GM18870 (cell line): ENCODE measurements at regions not wholly inside any gene's neighbourhood (a gene's known extent, or its start where the extent isn't known, plus 50 kb on each side); places are given as distances from the start of the nearest gene placed in this dataset.
"Not testable (repeated sequence)": the region's sequence is repeated elsewhere in the genome, so short reads cannot be mapped to it uniquely, and the experiment has no call there.

Experiments used
- ATAC-seq: cut with Tn5 transposase; IDR thresholded peaks from one replicate; pipeline ENCODE4 v1.9.1; 2021; ENCODE audit warnings: moderate library complexity; ENCODE audit not compliant: unreplicated experiment

DNA sequence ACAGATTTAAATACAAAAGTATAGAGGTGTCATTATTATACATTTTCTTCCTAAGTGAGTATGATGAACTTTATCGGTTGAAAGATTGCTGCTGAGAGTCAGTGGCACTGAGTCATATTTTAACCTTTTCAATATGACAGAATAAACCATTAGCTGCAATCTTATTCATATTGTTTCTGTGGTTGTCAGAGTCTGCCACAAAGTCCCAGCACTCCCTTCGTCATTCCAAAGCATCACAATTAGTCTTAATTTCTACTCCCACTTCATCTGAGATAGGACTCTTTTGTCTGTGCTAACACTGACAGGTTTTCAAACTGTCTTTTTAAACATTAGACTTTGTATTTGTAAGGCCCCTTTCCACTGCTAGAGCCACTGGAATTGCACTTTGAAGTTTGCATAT, 656.9 kb downstream of the MTRR start:
- no peak for ATAC-seq

DNA sequence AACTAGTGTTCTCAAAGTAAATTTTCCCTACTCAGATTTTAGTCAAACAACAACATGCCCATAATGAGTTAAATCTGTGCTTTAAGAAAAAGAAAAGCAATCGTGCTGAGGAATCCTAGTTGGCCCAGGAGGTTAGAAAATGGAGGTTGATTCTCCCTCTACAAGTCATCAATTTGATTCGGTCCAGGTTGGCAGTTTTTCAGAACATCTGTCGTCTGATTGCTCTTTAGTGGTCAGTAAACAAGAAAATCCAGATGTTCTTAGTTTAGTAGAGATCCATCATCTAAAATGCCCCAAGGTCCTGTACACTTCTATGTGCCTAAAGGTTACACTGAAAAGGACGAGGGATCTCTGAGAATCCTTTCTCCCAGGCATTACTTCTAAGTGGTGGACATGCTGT, 659.2 kb downstream of the MTRR start:
- ATAC-seq = no peak

DNA sequence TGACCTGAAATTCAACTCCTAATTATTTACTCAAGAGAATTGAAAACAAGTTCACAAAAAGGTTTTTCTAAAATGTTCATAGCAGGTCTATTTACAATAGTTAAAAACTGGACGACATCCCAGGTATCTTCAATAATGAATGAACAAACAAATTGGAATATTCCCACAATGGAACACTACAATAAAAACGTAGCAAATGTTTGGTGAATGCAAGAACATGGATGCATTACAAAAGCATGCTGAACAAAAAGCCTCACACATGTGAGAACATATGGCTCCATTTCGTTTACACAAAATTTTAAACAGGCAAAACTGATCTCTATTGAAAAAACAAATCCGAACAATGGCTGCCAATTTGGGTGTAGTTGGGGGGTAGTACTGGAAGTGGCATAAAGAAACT, 669.9 kb downstream of the MTRR start:
- ATAC-seq = no peak

DNA sequence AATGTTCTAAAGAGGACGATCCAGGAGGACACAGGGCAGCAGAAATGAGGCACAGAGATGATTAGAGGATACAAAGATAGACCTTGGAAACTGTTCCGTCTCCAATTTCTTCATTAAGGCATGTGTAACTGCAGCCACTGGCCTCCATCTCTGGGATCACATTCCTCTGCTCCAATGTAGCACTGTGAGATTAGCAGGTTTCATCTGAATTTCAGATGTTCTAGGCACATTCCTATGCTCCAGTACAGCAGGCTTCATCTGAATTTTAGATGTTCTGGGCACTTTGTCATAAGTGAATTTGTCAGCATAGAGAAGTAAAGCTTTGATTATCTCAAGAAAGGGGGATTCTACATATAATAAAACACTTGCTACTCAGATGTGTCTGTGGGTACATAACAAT, 671.4 kb downstream of the MTRR start:
- ATAC-seq = no peak

DNA sequence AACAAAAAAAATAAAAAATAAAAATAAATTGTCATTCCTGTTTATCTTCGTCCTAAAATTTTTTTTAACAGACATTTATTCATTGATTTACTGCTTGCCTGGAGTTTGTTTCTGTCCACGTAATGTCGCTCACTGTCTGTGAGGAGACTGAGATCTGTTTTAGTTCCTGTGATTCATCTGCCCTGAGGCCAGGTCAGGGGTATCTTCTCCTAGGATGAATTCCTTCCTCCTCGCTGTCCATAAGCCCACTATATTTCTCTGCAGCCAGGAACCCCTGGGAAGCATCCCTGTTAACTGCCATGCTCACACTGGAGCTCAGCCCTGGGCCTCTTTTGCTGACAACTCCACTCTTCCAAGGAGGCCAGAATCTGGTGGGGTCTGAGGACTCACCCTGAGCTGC, 682.0 kb downstream of the MTRR start:
- no peak for ATAC-seq

DNA sequence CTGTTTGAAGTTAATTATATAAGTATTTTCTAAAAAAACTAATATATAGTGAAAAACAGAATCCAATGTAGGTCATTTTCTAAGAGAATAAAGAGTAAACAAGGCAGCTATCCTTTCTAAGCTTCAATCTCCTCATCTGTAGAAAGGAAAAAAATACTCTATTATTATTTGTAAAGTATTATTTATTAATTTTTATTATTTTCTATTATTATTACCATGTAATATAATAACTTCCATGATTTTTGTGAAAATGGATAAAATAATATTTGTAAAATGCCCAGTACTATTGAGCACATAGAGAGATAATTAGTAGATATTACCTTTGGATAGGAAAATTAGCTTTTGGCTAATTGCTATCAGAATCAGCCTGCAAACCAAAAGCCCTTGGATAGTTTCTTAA, 684.4 kb downstream of the MTRR start:
- no peak for ATAC-seq

DNA sequence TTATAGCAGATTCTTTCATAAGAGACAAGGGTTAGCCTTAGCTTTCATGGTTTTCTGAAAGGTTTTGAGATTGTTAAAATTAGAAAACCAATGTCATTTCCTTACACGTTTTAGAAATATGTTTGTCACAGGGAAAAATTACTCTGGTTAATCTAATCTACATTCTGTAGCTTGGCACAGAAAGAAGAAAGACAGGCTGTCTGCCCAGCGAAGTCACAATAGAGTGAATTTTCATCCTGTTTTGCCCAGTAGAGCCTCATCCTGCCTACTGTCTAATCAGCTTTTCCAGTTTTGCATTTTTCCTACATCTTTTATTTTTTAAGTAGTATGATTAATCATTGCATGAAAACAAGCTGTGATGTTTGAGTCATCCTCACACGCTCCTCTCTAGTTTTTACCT, 688.8 kb downstream of the MTRR start:
- no peak for ATAC-seq

DNA sequence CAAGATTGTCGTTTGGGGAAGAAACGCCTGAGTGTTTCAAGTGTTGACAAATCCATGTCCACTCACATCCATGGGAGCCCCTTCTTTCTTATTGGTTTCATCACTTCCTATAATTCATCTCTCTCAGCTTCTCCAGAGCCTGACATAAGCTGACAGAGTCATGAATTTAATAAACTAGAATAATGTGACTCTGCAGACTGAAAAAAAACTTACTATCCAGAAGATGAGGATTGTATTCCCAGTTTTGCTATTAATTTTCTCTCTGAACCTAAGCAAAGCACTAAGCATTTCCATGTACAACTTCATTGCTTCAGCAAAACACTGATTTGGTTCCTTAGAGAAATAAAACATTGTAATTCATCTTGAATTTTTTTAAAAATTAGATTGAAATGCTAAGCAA, 691.8 kb downstream of the MTRR start:
- ATAC-seq = no peak

DNA sequence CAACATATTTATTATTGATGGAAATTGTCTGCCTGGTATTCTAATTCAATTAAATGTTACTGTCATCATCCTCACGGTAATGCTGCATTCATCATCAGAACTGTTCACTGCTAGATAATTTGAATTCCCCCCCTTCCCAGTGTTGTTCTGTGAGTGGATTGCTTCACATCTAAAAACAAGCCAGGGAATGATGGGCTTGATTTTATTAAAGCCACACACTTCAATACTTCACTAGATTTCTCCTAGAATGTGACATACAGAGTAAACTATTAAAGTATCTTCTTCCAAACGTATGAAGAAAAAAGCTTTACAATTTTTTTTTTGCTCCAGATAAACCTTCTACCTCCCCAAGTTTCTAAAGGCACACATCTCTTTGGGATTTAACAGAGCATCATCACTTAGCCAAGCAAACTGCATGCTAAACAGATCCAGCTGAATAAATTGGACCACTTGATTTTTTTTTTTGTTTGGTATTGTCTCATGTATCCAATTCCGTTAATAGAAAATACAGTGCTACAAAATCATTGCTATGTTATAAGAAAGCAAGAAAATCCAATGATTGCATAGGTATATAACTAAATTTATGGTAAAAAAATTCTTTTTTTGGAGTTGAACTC, 692.4 kb downstream of the MTRR start:
- no peak for ATAC-seq

DNA sequence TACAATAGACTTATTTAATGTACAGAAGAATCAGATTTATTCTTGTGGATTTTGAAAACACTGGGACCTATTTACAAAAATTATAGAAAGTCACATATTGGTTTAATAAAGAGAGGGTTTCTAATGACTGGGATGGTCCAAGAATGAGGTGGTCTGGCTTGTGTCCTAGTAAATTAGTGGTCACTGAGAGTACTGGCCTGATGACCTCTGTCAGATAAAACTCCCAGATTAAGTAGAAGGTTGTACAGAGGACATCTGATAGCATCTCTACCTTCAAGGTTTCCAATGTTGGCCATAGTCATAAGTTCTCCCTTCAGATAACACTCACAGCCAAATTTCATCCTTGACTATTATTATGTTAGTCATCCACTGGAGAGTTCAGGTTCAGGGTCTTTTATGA, 692.9 kb downstream of the MTRR start:
- no peak for ATAC-seq

DNA sequence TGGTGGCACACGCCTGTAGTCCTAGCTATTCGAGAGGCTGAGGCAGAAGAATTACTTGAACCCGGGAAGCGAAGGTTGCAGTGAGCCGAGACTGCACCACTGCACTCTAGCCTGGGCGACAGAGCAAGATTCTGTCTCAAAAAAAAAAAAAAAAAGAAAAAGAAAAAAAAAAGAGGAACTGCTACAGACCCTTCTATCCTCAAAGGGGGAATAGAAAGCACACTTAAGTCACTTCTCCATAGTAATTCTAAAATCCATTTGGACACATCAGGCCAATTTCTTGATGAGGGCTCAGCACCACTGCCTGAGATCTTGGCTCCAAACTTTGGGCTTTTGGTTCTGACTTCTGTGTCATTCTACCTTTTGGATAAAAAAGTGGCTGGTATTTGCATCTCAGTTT, 694.6 kb downstream of the MTRR start:
- not testable (repeated sequence) for ATAC-seq

DNA sequence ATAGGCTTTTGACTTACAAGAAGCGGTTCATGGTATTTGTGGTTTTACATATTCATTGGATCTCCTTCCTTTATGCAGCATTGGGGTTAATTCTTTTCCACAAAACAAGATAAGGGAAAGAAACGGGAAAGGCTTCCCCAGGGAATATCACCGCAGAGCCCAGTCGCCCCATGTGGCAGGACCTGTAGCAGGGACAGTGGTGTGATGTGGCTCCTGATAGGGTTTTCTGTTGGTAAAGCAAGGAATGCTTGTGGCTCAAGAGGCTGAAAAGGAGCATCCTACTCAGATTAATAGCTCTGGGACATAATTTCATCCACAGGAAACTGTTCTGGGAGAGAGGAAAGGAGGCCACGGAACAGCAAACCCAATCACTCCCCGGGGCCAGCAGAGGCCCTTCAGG, 699.9 kb downstream of the MTRR start:
- ATAC-seq = no peak

DNA sequence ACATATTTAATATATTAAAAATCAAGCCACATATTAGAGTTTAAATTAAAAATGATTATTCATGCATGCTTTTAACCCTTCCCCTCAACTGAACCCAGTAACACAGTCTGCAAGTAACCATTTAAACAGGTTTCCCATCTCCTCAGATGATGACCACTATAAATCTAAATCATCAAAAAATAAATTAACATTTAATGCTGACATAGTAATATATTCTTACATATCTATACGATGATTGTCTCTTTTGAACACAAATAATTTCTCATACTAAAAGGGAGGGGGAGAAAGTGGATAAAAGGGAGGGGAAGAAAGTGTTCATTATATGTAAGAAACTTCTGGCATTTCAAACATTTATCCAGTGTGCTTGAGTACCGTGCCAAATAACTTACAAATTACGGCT, 701.6 kb downstream of the MTRR start:
- no peak for ATAC-seq

DNA sequence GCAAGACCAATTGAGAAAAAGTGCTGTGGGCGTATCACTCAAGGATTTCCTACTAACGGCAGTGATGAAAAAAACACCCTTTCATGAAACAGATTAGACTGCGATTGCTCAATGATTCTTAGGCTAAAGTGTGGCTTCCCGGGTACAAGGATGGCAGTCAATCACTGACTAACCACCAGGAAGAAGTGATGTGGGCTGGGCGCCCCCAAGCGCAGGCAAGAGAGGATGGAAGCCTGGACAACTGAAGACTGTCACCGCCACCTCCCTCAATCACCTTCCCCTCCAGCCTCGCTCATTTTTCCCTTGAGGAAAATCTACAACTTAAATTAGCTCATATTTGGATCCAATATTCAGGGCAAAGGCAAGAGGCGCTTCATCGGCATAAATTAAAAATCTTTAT, 707.2 kb downstream of the MTRR start:
- ATAC-seq = no peak

DNA sequence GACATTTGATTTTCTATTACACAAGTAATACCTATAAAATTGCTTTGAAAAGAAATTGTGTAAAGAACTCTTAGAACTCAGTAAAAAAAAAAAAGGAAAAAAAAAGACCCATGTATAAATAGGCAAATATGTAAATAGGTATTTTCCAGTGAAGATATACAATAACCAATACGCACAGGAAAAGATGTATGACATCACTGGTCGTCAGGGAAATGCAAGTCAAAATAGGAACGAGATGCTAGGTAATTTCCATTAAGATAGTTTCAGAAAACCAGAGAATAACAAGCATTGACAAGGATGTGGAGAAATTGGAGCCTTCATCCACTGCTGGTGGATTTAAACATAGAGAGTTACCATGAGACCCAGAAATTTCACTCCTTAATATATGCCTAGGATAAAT, 708.8 kb downstream of the MTRR start:
- peak; percentile 98 for ATAC-seq

DNA sequence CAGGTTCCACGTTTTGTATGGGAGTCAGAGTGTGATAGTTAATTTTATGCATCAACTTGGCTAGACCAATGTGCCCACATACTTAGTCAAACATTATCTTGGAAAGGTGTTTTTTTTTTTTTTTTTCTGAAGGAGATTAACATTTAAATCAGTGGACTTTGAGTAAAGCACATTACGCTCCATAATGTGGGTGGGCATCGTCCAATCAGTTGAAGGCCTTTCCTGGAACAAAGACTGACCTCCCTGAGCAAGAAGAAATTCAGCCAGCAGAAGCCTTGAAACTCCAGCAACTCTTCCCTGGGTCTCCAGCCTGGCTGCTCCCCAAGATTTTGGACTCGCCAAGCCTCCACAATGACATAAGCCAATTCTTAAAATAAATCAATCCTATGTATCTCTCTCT, 711.4 kb downstream of the MTRR start:
- no peak for ATAC-seq

DNA sequence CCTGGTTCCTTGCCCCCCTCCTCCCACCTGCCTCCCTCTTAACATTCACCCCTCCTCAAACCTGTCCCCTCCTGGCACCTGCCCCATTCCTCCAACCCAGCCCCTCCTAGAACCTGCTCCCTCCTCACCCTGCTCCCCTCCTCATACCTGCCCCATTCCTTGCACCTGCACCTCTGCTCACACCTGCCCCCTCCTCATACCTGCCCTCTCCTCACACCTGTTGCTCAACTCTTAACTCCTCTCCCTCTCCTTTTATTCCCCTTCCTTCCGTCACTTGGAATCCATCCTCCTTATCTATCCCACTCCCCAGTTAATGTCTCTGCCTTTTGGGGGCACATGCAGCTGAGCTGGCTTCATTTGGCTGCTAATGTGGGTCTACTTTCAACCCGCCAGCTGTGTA, 712.1 kb downstream of the MTRR start:
- ATAC-seq = no peak

DNA sequence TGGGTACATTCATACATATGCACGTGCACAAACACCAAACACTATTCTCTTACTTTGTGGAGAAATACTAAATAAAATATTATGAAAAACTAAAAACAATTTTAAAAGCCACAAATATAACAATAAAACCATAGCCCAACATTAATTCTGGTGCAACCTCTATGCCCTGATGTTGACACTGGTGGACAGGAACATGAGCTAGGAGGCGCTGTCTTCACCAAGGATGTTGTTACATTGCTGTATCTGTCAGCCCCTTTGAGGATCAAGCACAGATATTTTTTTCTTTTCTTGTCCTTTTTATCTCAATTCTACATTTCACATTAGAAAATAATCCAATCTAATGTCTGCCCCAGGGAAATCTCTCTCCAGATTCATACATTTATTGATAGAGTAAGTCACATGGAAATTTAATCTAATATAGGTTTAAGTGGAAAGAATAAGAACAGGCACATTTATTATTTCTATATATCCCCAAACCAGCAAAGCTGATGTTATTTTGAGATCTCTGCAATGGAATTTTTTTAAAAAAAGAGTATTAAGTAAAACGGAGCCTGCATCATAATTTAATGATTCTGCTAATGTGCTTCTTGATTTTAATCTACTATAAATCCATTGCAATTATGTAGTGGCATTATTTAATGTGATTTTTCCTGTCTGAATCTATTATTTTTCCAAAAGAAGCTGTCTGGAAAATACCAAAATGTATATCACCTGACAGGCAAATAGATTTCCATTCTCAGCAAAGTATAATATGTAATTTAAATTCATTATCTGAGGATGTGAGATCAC, 716.5 kb downstream of the MTRR start:
- ATAC-seq = no peak

DNA sequence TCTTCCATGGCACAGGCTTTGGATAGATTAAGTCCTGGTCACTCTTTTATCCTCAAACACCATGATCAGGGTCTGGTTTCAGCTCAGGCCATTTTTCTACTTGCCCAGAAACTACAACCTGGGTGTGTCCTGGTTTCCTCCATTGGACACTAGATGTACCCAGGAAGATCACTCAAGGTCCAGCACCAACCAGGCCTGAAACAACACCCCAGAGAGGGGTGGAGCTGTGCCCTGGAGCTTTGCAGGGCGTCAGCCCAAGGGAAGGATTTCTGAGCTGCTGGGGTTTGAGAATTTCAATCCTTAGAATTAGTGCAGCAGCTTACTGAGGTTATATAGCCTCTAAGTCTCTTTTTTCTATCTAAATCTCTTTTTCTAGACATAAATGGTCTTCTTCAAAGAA, 722.0 kb downstream of the MTRR start:
- ATAC-seq = no peak

DNA sequence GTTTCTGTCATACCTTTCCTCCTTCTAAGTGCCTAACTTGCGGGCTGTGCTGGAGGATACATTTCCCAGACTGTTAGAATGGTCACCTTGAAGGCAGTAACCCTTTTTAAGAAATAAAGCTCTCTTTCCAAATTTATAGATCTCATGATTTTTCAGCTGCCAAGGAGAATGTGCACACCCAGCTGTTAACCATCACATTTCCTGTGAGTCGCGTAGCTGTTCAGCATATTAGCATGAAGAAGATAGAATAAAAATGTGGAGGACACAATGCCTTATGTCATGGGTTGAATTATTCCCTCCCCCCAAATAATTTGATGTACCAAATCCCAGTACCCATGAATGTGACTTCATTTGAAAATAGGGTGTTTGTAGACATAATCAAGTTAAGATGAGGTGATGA, 729.4 kb downstream of the MTRR start:
- ATAC-seq = no peak

DNA sequence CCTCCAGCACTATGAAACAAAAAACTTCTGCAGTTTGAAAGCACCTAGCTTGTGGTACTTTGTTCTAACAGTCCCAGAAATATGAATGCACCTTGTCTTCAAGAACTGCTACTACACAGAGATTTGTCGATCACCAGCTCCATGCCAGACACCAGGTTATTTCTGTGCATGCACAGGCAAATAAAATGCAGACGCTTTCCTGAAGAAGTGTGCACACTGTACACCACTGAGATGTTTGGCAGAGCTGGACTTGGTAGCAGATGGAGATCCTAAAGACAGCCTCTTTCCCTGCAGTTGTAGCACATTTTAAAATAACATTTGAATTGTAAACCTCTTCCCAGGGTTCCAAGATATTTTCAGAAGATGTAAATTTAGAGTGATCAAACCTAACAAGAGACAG, 730.0 kb downstream of the MTRR start:
- ATAC-seq = no peak

DNA sequence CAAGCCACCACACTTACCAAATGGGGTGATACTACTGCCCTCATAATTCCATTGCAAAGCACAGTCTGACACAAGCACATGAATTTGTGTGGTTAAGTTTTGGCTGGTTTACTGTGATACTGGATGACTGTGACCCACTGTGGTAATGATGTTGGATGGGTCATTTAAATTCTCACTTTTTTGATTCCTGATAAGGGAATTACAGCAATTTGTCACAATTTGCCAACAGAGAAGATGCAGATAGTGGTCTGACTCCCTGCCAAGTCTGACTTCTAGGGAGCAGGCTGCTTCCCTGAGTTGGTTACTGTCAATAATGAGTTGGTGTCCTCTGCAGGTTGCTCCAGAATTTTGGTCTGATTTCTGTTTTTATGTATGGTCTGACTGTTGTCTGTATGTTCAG, 731.9 kb downstream of the MTRR start:
- ATAC-seq = no peak

DNA sequence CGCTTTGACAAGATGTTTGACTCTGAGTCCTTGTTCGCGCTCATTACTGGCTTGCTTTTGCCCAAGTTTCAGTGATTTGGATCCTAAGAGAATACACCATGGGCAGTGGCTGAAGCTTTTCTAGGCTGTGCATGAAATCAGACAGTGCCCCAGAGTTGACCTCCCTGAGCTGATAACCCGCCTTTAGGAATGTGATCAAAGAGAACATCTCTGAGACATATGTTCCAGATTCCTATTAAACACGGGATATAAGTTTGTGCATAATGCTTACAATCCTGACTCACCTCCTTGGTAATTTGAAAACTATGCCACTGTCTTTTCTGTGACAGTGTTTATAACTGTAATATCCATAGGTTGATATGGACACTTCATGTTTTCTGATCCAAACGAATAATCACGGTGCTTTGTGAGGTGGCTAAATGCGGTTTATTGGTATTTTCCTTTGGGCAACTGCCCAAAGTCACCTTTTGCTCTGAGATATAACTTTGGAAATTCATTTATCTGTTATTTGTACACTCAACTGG, 732.9 kb downstream of the MTRR start:
- ATAC-seq = no peak
